ENCODE measurements at regions not wholly inside any gene's neighbourhood (a gene's known extent, or its start where the extent isn't known, plus 50 kb on each side); places are given as distances from the start of the nearest gene placed in this dataset.

- DNase-seq (ENCODE audit: low spot score): no peak
- Histone ChIP-seq H3K27ac (no peak overlapping the region), H3K4me3 (no peak overlapping the region)
- no peak for TF ChIP-seq CTCF (IDR thresholded peaks at IDR 0.05)
Observed at GRCh38 chr15:79676621-79677020, 220.2 kb downstream of the MTHFS start.

- DNase-seq (ENCODE audit: low spot score): no peak
- H3K27ac ChIP-seq: no peak overlapping the region
- TF ChIP-seq CTCF (IDR thresholded peaks at IDR 0.05): no peak
- H3K4me3 ChIP-seq: no peak overlapping the region
Observed at GRCh38 chr15:79677241-79677640, 219.6 kb downstream of the MTHFS start.

- H3K27ac ChIP-seq: no peak overlapping the region
- no peak overlapping the region for H3K4me3 ChIP-seq
- no peak for TF ChIP-seq CTCF (IDR thresholded peaks at IDR 0.05)
- no peak for DNase-seq (ENCODE audit: low spot score)
Observed at GRCh38 chr15:79678032-79678701, 218.6 kb downstream of the MTHFS start.

- H3K4me3 ChIP-seq: no peak overlapping the region
- no peak for DNase-seq (ENCODE audit: low spot score)
- H3K27ac ChIP-seq: no peak overlapping the region
- no peak for TF ChIP-seq CTCF (IDR thresholded peaks at IDR 0.05)
Observed at GRCh38 chr15:79680720-79681119, 216.1 kb downstream of the MTHFS start.

GRCh38 chr15:79682285-79682684 lies 214.5 kb downstream of the MTHFS start:
- no peak for DNase-seq (ENCODE audit: low spot score)
- Histone ChIP-seq H3K4me3 (no peak overlapping the region), H3K27ac (no peak overlapping the region)
- no peak for TF ChIP-seq CTCF (IDR thresholded peaks at IDR 0.05)

- no peak overlapping the region for H3K27ac ChIP-seq
- DNase-seq (ENCODE audit: low spot score): no peak
Observed at GRCh38 chr15:79682851-79683288, 213.9 kb downstream of the MTHFS start.

More at GRCh38 chr15:79682851-79683288, 213.9 kb downstream of the MTHFS start:
- no peak overlapping the region for H3K4me3 ChIP-seq
- no peak for TF ChIP-seq CTCF (IDR thresholded peaks at IDR 0.05)
